ENCODE measurements at regions not wholly inside any gene's neighbourhood (a gene's known extent, or its start where the extent isn't known, plus 50 kb on each side); places are given as distances from the start of the nearest gene placed in this dataset.

- DNase-seq = no peak
Measured at GRCh38 chr1:187237542-187237941, 408.8 kb downstream of the PLA2G4A start.

GRCh38 chr1:187241971-187242370 is 413.2 kb downstream of the PLA2G4A start:
- no peak for DNase-seq

DNA sequence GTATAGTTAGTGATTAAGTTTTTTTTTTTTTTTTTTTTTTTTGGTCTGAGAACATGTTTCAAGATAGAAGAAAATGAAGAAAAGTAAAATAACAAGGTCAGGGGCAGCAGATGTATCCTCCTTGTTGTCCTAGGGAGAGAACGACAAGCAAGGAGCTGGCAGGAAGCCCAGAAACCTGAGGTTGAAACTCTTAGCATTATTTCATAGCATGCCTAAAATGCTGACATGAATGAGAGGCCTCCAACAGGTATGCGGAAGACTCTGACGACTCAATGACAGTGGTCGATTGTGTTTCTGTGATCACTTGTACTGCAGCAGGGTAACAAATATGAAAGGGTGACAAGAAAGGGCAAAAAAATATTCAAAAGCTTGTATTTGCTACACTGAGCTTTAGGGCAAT is 415.9 kb downstream of the PLA2G4A start:
- no peak for DNase-seq

GRCh38 chr1:187245201-187245600 is 416.5 kb downstream of the PLA2G4A start:
- DNase-seq = no peak

DNA sequence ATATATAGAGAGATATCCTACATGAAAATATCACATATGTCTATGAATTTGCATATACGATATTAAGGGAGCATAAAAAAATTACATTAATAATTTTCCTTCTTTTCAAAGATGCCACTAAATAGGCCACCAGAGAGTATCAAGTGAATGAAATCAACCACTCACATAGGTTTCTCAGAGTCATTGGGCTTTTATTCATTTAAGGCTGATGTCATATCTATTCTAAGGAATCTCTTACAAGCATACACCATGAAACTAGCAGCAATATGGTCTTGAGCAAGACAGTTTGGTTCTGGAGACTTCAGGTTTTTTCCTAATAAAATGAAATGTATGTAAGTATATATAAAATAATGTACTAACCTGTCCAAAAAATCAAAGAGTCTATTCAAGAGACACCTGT is 420.4 kb downstream of the PLA2G4A start:
- no peak for DNase-seq

- no peak for DNase-seq
Measured at GRCh38 chr1:187252923-187253322, 424.2 kb downstream of the PLA2G4A start.

DNA sequence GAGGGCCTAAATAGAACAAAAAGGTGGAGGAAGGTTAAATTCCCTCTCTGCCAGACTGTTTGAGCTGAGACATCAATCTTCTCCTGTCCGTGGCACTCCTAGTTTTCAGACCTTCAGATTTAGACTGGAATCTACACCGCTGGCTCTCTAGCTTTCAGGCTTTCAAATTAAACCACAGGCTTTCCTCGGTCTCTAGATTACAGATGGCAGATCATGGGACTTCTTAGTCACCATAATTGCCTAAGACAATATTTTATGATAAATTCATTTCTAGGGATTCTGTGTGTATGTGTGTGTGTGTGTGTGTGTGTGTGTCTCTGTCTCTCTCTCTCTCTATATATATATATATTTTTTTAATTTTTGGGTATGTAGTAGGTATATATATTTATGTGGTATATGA is 428.7 kb downstream of the PLA2G4A start:
- no peak for DNase-seq

GRCh38 chr1:187261637-187262036 is 432.9 kb downstream of the PLA2G4A start:
- DNase-seq = no peak

DNA sequence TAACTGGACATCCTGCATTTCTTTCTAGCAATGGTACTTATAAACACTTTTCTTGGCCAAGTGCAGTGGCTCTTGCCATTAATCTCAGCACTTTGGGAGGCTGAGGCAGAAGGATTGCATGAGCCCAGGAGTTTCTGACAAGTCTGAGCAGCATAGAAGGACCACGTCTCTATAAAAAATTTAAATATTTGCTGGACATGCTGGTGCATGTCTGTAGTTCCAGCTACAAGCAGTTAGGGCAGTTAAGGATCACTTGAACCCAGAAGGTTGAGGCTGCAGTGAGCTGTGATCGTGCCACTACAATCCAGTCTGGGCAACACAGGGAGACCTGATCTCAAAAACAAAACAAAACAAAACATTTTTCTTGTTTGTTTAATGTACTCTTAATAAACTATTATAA is 434.0 kb downstream of the PLA2G4A start:
- DNase-seq = no peak

- DNase-seq = peak; percentile 30
Measured at GRCh38 chr1:187264995-187265602, 436.4 kb downstream of the PLA2G4A start.

GRCh38 chr1:187266051-187266450 is 437.3 kb downstream of the PLA2G4A start:
- DNase-seq = no peak

DNA sequence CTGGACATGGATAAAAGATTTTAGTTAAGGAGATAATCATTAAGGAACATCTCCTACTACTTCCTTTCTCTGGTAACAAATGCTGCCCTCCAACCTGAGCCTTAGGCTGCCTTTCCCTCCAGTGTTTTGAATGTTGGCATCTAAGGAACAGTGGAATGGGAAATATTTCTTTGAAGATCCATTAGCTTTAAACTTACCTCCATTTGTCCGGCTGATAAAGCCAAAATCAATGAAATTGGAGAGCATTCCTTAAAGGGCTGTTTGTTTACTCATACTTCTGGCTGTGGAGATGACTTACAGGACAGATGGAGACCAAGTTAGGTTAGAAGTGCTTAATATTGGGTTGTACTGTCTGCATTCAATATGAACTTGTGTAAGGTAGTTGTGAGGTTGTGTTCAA is 439.1 kb downstream of the PLA2G4A start:
- DNase-seq = no peak

- DNase-seq = no peak
Measured at GRCh38 chr1:187270256-187270655, 441.5 kb downstream of the PLA2G4A start.

DNA sequence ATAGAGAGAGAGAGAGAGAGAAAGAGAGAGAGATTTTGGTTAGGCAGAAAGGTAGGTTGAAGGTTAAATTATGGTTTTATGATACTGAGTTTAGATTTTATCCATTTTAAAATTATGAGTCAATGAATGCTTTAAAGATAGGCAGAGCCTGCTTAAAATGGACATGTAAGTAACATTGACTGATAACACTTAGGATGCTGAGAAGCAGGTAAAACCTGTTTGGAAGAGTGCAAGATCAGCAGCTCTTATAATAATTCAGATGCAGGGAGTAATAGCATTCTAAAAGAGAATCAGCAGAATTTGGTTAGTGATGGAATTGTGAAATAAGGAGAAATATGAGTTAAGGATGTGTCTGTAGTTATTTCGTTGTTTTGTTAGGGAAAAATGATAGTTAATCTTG is 446.6 kb downstream of the PLA2G4A start:
- DNase-seq = no peak

DNA sequence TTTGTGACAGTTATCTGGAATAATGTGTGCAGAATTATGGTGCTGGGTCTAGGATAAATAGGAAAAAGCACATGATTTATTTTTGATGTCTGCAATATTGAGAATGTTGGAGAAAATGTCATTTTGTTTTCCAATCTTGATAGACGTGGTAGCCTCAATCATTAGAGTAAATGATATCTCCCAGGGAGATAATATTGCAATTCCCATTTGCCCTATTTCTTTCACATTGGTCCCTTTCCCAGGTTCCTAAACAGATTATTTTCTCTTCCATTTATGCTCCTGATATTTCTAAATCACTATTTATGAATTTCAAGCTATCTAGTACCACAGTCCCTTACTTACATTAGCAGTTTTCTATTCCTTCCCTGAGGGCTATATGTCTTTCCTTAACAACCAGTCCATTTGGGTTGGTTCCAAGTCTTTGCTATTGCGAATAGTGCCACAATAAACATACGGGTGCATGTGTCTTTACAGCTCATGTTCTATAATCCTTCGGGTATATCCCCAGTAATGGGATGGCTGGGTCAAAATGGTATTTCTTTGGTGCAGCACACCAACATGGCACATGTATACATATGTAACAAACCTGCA is 447.3 kb downstream of the PLA2G4A start:
- DNase-seq = no peak

- no peak for DNase-seq
Measured at GRCh38 chr1:187276677-187277076, 447.9 kb downstream of the PLA2G4A start.

GRCh38 chr1:187280031-187280430 is 451.3 kb downstream of the PLA2G4A start:
- no peak for DNase-seq

DNA sequence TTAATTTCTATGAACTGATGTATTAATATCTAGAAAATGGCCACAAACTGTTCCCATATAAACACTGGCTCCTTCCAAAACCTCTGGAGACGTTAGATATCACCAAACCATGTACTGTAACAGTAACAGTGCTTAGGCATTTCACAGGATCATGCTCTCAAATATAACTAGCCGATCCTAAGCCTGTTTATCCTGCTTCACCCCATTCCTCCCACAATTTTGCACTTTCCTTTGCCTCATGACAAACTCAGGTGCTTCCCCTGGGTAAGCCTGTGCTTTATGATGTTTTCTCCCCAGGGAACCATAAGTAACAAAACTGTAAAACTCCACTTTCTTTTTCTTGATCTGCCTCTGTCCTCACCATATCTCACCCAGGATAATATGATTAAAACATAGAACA is 452.3 kb downstream of the PLA2G4A start:
- no peak for DNase-seq

DNA sequence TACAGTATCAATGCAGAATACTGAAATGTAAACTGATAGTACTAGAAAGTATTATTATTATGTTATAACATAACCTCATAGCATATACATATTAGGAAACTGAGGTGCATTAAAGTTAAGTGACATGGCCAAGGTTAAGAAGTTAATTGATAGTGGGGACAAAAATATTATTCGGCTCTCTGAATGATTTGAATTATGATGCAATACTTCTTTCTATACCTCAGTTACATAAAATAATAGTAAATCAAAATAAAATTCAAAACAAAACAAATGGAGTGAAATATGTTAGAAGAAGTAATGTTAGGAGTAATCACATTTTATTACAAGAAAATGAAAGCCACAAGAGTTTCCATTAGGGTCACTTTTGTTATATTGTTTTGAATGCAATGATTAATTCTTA is 455.2 kb downstream of the PLA2G4A start:
- DNase-seq = no peak

DNA sequence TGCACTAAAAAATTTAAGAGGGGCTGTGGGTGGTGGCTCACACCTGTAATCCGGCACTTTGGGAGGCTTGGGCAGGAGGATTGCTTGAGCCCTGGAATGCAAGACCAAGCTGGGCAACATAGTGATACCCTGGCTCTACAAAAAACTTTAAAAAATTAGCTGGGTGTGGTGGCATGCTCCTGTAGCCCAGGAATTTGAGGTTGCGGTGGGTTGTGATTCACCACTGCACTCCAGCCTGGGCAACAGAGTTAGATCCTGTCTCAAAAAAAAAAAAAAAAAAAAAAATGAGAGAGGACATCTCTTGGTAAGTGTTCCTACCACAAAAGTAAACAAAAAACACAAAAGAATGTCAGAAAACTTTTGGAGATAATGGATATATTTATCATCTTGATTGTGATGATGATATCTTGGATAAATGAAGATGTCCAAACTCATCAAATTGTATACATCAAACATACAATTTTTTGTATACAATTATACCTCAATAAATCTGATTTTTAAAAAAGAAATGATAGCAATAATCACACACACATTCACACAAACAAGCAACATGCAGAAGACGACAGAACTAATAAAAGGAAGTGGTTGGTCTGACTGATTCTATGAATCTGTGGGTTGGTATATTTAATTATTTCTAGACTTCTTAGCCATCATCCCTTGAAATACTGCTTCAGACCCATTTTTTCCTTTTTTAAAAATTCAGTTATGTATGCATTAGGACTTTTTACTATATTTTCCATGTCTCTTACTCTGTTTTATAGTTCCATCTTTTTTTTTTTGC is 465.9 kb downstream of the PLA2G4A start:
- DNase-seq = no peak

- no peak for DNase-seq
Measured at GRCh38 chr1:187300081-187300480, 471.3 kb downstream of the PLA2G4A start.

GRCh38 chr1:187306710-187307415 is 478.1 kb downstream of the PLA2G4A start:
- DNase-seq = no peak

- no peak for DNase-seq
Measured at GRCh38 chr1:187310038-187310631, 481.4 kb downstream of the PLA2G4A start.

All from T1000 (cell line).